Keratinocyte (primary cell): ENCODE measurements at regions not wholly inside any gene's neighbourhood (a gene's known extent, or its start where the extent isn't known, plus 50 kb on each side); places are given as distances from the start of the nearest gene placed in this dataset.

Experiments
- DNase-seq: peaks from one replicate; pipeline ENCODE4 v3.0.0-alpha.2; 2011; ENCODE audit warnings: low read depth, missing footprints, low spot score
- FAIRE-seq: peaks from 2 replicates; lab custom pipeline; 2011; peaks lifted over from hg19 to GRCh38; lab: Jason Lieb, UNC
- H2AFZ ChIP-seq: 2 replicates; pipeline ENCODE4 v1.6.0; 2012; ENCODE audit warnings: low read length, control low read depth, inconsistent platforms; ENCODE audit not compliant: control insufficient read depth
- H3K27ac ChIP-seq: 2 replicates; pipeline ENCODE4 v1.5.1; 2011; ENCODE audit warnings: low read length; ENCODE audit not compliant: control insufficient read depth, insufficient read depth
- H3K27me3 ChIP-seq: 3 replicates; pipeline ENCODE4 v1.6.0; 2011; ENCODE audit warnings: low read length; ENCODE audit not compliant: control insufficient read depth, insufficient read depth; ENCODE audit errors: extremely low read depth
- H3K36me3 ChIP-seq, 2 experiments: 2 replicates in 1 of 2; 3 replicates in 1 of 2; pipeline ENCODE4 v1.5.1; 2011; ENCODE audit warnings: low read length in 2 of 2, mild to moderate bottlenecking in 1 of 2; ENCODE audit not compliant: control insufficient read depth in 2 of 2, insufficient read depth in 2 of 2; ENCODE audit errors: extremely low read depth in 1 of 2
- H3K4me1 ChIP-seq: 3 replicates; pipeline ENCODE4 v1.5.1; 2011; ENCODE audit warnings: low read length; ENCODE audit not compliant: control insufficient read depth, insufficient read depth; ENCODE audit errors: extremely low read depth
- H3K4me2 ChIP-seq: 3 replicates; pipeline ENCODE4 v1.6.0; 2011; ENCODE audit warnings: low read depth, low read length; ENCODE audit not compliant: control insufficient read depth, insufficient read depth; ENCODE audit errors: extremely low read depth
- H3K4me3 ChIP-seq, 3 experiments: fragments of 200-600 bp in 1 of 3; sonication (generic) in 1 of 3; 2 replicates in 2 of 3; 3 replicates in 1 of 3; pipeline ENCODE4 v1.5.1; 2011 to 2016; ENCODE audit warnings: low read length in 3 of 3, mild to moderate bottlenecking in 3 of 3, control low read depth in 2 of 3, inconsistent platforms in 1 of 3, low read depth in 1 of 3, mixed read lengths in 1 of 3, mixed run types in 1 of 3, moderate library complexity in 1 of 3; ENCODE audit not compliant: control insufficient read depth in 2 of 3, insufficient read depth in 2 of 3; ENCODE audit errors: extremely low read depth in 1 of 3
- H3K79me2 ChIP-seq: 2 replicates; pipeline ENCODE4 v1.6.0; 2012; ENCODE audit warnings: low read length; ENCODE audit not compliant: control insufficient read depth, insufficient read depth
- H3K9ac ChIP-seq: 3 replicates; pipeline ENCODE4 v1.6.0; 2011; ENCODE audit warnings: low read length; ENCODE audit not compliant: control insufficient read depth, insufficient read depth; ENCODE audit errors: extremely low read depth
- H3K9me1 ChIP-seq: 3 replicates; pipeline ENCODE4 v1.6.0; 2011; ENCODE audit warnings: low read length; ENCODE audit not compliant: control insufficient read depth, insufficient read depth; ENCODE audit errors: extremely low read depth
- H3K9me3 ChIP-seq: 2 replicates; pipeline ENCODE4 v1.5.1; 2012; ENCODE audit warnings: low read depth, low read length; ENCODE audit not compliant: control insufficient read depth
- H4K20me1 ChIP-seq: 3 replicates; pipeline ENCODE4 v1.6.0; 2011; ENCODE audit warnings: low read length; ENCODE audit not compliant: control insufficient read depth, insufficient read depth; ENCODE audit errors: extremely low read depth
- EZH2 ChIP-seq: IDR thresholded peaks from one replicate; pipeline ENCODE4 v1.6.1; 2012; ENCODE audit warnings: inconsistent platforms, mild to moderate bottlenecking, low read length, moderate library complexity
- dilution Hi-C: fragments of 300-500 bp; cut with MboI; formaldehyde crosslinking; loops from one replicate; pipeline ENCODE4 v1.7.0; 2020; ENCODE audit warnings: low sequenced_read_pairs; ENCODE audit not compliant: extremely low pct_ligation_motif_present
- TF ChIP-seq, protein P1 (sequence below), 3 experiments: IDR thresholded peaks in 1 of 3; conservative IDR thresholded peaks in 1 of 3; optimal IDR thresholded peaks in 1 of 3; 2 replicates in 2 of 3; 3 replicates in 1 of 3; pipeline versions ENCODE3 to v1.5.1; 2011; ENCODE audit warnings: low read length in 3 of 3, mild to moderate bottlenecking in 3 of 3, moderate library complexity in 2 of 3, control low read depth in 1 of 3, inconsistent platforms in 1 of 3; ENCODE audit not compliant: insufficient read depth in 2 of 3; ENCODE audit errors: extremely low read depth in 1 of 3

DNA sequence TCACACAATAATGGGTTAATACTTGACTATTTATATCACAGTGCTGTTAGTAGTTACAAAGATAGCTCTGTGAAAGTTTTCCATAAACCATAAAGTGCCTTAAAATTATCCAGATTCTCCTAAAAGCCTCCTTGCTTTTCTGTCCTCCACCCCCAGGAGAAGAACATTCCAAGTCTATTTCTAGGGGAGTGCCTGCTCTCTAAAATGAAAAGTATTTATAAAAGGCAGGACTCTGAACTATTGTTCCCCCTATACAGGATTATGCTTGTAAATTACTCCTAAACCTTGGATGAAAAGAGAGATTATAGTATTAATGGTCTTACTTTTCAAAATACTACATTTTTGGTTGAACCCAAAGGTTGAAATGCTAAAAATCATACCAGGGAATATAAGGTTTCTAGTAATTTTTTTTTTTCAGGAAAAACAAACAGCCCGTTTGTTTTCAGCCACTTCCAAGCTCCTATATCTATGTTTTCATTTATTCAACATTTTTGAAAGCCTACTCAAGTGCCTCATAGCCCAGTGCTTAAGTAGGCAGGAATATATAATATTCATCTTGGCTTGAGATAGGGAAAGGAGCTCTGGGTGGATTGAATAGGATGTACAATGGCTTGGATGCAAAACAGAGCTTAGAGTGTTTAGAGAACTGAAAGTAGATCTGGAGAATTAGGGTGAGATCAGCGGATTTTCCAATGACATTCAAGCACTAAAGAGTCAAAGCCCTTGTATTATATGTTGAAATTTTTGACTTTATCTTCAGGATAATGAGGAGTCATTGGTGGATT is 320.7 kb downstream of the GPR37 start:
- dilution Hi-C loops: no loop called here
- no peak overlapping the region for H3K27ac ChIP-seq
- H2AFZ ChIP-seq: no peak overlapping the region
- no peaks in the 10 kb centered on the region for H4K20me1 ChIP-seq
- H3K4me1 ChIP-seq: no peaks in the 10 kb centered on the region
- no peak overlapping the region for H3K4me3 ChIP-seq
- H3K36me3 ChIP-seq: no peaks in the 10 kb centered on the region
- H3K27me3 ChIP-seq: no peaks in the 10 kb centered on the region
- no peak for FAIRE-seq
- no peaks in the 10 kb centered on the region for H3K9me1 ChIP-seq
- DNase-seq: no peak
- H3K9me3 ChIP-seq: no peaks in the 10 kb centered on the region
- no peak overlapping the region for H3K4me2 ChIP-seq
- H3K79me2 ChIP-seq: no peaks in the 10 kb centered on the region
- TF ChIP-seq, protein P1, sequence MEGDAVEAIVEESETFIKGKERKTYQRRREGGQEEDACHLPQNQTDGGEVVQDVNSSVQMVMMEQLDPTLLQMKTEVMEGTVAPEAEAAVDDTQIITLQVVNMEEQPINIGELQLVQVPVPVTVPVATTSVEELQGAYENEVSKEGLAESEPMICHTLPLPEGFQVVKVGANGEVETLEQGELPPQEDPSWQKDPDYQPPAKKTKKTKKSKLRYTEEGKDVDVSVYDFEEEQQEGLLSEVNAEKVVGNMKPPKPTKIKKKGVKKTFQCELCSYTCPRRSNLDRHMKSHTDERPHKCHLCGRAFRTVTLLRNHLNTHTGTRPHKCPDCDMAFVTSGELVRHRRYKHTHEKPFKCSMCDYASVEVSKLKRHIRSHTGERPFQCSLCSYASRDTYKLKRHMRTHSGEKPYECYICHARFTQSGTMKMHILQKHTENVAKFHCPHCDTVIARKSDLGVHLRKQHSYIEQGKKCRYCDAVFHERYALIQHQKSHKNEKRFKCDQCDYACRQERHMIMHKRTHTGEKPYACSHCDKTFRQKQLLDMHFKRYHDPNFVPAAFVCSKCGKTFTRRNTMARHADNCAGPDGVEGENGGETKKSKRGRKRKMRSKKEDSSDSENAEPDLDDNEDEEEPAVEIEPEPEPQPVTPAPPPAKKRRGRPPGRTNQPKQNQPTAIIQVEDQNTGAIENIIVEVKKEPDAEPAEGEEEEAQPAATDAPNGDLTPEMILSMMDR (optimal IDR thresholded peaks at IDR 0.05 in 1 of 3, IDR thresholded peaks at IDR 0.05 in 1 of 3, conservative IDR thresholded peaks at IDR 0.05 in 1 of 3; ENCODE audit: extremely low read depth in 1 of 3, insufficient read depth in 2 of 3, low read length in 3 of 3): no peak
- no peak for TF ChIP-seq EZH2
- no peak overlapping the region for H3K9ac ChIP-seq

DNA sequence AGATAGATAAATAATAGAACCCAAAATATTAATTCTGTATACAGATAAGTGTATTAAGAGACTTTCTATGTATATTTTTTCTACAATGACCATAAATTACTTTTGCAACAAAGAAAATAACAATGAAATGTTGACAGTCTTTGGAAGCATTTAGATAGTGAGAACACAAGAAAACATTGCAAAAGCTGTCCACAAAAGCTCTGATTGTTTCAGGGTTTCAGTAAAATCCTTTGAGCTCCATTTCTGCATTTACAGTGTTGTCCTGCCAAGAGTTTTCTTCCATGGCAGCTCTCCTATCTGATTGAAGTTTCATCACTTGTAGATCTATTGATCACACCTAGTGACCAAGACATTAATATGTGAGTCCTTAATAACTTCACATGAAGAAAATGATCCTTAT is 321.8 kb downstream of the GPR37 start:
- no peak overlapping the region for H2AFZ ChIP-seq
- no peaks in the 10 kb centered on the region for H4K20me1 ChIP-seq
- no peaks in the 10 kb centered on the region for H3K79me2 ChIP-seq
- no peak overlapping the region for H3K27ac ChIP-seq
- FAIRE-seq: no peak
- H3K4me2 ChIP-seq: no peak overlapping the region
- no peak overlapping the region for H3K4me3 ChIP-seq
- no peak for DNase-seq
- no peaks in the 10 kb centered on the region for H3K27me3 ChIP-seq
- H3K36me3 ChIP-seq: no peaks in the 10 kb centered on the region
- dilution Hi-C loops: no loop called here
- no peaks in the 10 kb centered on the region for H3K9me1 ChIP-seq
- no peaks in the 10 kb centered on the region for H3K4me1 ChIP-seq
- no peak overlapping the region for H3K9ac ChIP-seq
- TF ChIP-seq, protein P1 (optimal IDR thresholded peaks at IDR 0.05 in 1 of 3, IDR thresholded peaks at IDR 0.05 in 1 of 3, conservative IDR thresholded peaks at IDR 0.05 in 1 of 3; ENCODE audit: extremely low read depth in 1 of 3, insufficient read depth in 2 of 3, low read length in 3 of 3): no peak
- TF ChIP-seq EZH2: no peak
- no peaks in the 10 kb centered on the region for H3K9me3 ChIP-seq
